ENCODE measurements at regions not wholly inside any gene's neighbourhood (a gene's known extent, or its start where the extent isn't known, plus 50 kb on each side); places are given as distances from the start of the nearest gene placed in this dataset.

DNA sequence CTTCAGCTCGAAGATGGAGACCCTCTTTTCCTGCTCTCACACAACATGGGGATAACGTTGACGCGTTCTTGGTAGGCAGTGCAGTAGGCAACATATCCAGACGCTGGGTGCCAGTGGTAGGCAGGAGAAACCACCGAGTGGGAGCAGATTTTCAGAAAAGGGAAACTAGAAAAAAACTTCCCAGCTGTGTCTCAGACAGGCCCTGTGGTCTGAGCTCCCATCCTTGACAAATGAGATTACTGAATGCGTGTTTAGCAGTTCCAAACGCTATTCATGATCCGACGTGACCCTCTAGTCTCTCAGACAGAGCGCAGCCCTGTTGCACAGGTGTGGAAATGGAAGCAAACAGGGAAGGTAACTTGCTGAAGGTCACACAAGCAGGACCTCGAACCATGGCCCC lies 83.9 kb upstream of the DUSP22 start:
- peaks cover under 1 to 3% (median 2%) of the 10 kb centered on the region in 3 donors for H3K9me3 ChIP-seq (ENCODE audit: control insufficient read depth in 3 of 3, low read length in 3 of 3)
- H3K27ac ChIP-seq (ENCODE audit: low read depth, low read length) = no peak overlapping the region
- H3K36me3 ChIP-seq (ENCODE audit: control insufficient read depth in 3 of 3, insufficient read depth in 3 of 3, low read length in 3 of 3) = no peaks in the 10 kb centered on the region
- H3K4me1 ChIP-seq (ENCODE audit: control insufficient read depth in 3 of 3, insufficient read depth in 3 of 3, low read length in 3 of 3) = no peaks in the 10 kb centered on the region
- peaks cover 31 to 49% (median 31%) of the 10 kb centered on the region in 3 donors for H3K27me3 ChIP-seq (ENCODE audit: control insufficient read depth in 3 of 3, insufficient read depth in 3 of 3, low read length in 3 of 3)
- H3K9ac ChIP-seq (ENCODE audit: low read depth in 1 of 3, low read length in 3 of 3) = no peak overlapping the region
- H3K4me3 ChIP-seq (ENCODE audit: low read length in 3 of 3) = no peak overlapping the region

GRCh38 chr6:208938-209337 lies 83.3 kb upstream of the DUSP22 start:
- no peaks in the 10 kb centered on the region for H3K36me3 ChIP-seq (ENCODE audit: control insufficient read depth in 3 of 3, insufficient read depth in 3 of 3, low read length in 3 of 3)
- no peak overlapping the region for H3K4me3 ChIP-seq (ENCODE audit: low read length in 3 of 3)
- H3K27ac ChIP-seq (ENCODE audit: low read depth, low read length) = no peak overlapping the region
- H3K4me1 ChIP-seq (ENCODE audit: control insufficient read depth in 3 of 3, insufficient read depth in 3 of 3, low read length in 3 of 3) = no peaks in the 10 kb centered on the region
- peaks cover 5 to 7% (median 5%) of the 10 kb centered on the region in 3 donors for H3K9me3 ChIP-seq (ENCODE audit: control insufficient read depth in 3 of 3, low read length in 3 of 3)
- no peak overlapping the region for H3K9ac ChIP-seq (ENCODE audit: low read depth in 1 of 3, low read length in 3 of 3)
- H3K27me3 ChIP-seq (ENCODE audit: control insufficient read depth in 3 of 3, insufficient read depth in 3 of 3, low read length in 3 of 3) = peaks cover 27 to 47% (median 29%) of the 10 kb centered on the region in 3 donors

DNA sequence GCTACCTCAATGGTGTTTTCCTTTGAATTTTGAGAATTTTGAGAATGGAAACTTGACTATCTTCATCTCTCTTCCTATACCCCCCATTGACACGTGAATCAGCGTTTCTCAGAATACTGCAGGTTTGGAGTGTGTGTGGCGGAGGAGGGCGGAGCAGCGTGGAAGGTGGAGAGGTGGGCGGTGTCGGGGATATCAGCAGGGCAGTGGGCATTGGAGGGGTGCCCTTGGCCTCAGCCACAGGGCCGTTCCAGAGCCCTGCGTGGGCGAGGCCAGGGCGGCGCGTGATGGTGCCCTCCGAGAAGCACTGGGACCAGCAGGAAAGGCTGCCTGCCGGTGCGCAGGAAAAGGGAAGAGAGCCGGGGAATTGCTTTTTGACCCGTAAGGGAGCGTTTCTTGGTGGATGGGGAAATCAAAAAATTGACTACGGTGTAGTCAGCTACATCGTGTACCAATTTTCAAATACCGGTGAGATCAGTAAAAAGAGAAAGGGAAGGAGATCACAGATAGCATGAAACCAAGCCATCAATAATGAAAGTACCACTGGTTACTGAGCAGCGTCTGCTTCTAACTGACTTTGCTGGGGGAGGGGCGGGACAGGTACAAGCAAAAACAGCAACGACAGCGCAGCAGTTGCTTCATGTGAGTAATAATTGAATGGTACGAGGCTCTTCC lies 82.7 kb upstream of the DUSP22 start:
- Histone ChIP-seq H3K9ac (ENCODE audit: low read depth in 1 of 3, low read length in 3 of 3) (no peak overlapping the region), H3K4me3 (ENCODE audit: low read length in 3 of 3) (no peak overlapping the region)

DNA sequence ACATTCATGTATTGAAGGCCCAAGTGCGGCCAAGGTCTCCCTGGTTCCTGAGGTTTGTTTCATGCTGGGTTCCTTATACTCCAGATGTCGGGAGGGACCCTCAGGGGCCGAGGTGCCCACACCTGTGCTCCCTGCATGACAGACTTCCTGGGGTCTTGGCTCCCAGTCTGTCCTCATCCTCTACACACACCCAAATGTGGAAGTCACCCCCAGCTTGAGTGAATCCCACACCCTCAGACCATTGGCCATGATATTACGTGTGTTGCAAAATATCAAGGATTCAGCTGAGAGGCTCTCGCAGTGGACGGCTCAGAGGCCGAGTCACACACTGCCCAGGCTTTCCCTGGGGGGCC lies 82.2 kb upstream of the DUSP22 start:
- Histone ChIP-seq H3K27ac (ENCODE audit: low read depth, low read length) (no peak overlapping the region), H3K36me3 (ENCODE audit: control insufficient read depth in 3 of 3, insufficient read depth in 3 of 3, low read length in 3 of 3) (no peaks in the 10 kb centered on the region), H3K4me1 (ENCODE audit: control insufficient read depth in 3 of 3, insufficient read depth in 3 of 3, low read length in 3 of 3) (no peaks in the 10 kb centered on the region), H3K9me3 (ENCODE audit: control insufficient read depth in 3 of 3, low read length in 3 of 3) (peaks cover 5 to 7% (median 6%) of the 10 kb centered on the region in 3 donors), H3K4me3 (ENCODE audit: low read length in 3 of 3) (no peak overlapping the region), H3K27me3 (ENCODE audit: control insufficient read depth in 3 of 3, insufficient read depth in 3 of 3, low read length in 3 of 3) (peaks cover 25 to 45% (median 29%) of the 10 kb centered on the region in 3 donors), H3K9ac (ENCODE audit: low read depth in 1 of 3, low read length in 3 of 3) (no peak overlapping the region)

More for the DNA sequence above, 82.7 kb upstream of the DUSP22 start:
- H3K4me1 ChIP-seq (ENCODE audit: control insufficient read depth in 3 of 3, insufficient read depth in 3 of 3, low read length in 3 of 3) = no peaks in the 10 kb centered on the region
- no peak overlapping the region for H3K27ac ChIP-seq (ENCODE audit: low read depth, low read length)
- peaks cover 25 to 45% (median 29%) of the 10 kb centered on the region in 3 donors for H3K27me3 ChIP-seq (ENCODE audit: control insufficient read depth in 3 of 3, insufficient read depth in 3 of 3, low read length in 3 of 3)
- no peaks in the 10 kb centered on the region for H3K36me3 ChIP-seq (ENCODE audit: control insufficient read depth in 3 of 3, insufficient read depth in 3 of 3, low read length in 3 of 3)
- peaks cover 5 to 7% (median 6%) of the 10 kb centered on the region in 3 donors for H3K9me3 ChIP-seq (ENCODE audit: control insufficient read depth in 3 of 3, low read length in 3 of 3)

DNA sequence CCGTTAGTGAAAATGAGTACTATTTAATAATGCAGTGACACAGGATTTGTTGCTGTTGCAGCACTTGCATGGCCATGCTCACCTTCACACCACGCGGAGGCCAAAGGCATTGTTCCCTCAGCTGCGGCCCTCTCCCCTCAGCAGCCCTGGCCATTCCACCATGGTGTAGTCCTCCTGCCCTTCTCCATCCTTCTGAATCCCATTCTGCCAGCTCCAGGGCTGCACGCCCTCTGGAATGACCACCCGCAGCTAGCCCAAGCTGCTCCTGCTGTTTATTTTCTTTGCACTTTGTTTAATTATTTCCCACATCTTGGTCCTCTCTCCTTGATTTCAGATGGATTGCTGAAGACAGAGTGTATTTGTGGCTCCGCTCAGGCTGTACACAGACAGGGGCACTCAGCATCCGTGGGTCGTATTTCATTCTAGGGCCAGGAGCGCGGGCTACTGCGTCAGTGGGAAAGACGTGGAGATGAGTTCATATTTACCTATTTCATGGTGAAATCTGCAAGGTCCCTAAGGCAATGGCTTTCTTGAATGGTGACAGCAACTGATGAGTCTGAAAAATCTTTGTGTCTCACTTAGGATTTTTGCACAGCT lies 81.4 kb upstream of the DUSP22 start:
- H3K27me3 ChIP-seq (ENCODE audit: control insufficient read depth in 3 of 3, insufficient read depth in 3 of 3, low read length in 3 of 3) = peaks cover 25 to 45% (median 29%) of the 10 kb centered on the region in 3 donors

DNA sequence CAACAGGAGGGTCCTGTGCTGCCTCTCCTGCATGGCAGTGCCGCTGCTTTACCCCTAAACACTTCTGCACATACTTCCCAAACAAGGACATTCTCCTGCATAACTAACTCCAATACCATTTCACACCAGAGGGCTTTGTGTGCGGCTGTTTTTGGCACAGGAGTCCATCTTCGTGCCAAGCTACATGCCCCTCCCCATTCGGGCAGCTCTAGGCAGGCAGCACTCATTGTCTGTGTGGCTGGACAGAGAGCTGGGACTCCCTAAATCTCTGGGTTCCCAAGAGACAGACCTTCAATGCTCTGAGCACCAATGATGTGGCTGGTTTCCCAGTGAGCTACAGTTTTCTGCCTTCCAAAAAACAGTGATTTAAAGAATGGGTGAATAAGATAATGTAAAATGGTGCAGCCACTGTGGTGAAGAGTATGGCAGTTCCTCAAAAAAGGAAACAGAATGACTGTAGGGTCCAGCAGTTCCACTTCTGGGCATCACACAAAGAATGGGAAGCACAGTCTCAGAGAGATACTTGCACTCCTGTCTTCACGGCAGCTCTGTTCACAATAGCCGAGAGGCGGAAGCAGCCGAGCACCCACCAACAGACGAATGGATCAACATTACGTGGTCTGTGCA lies 80.3 kb upstream of the DUSP22 start:
- H3K36me3 ChIP-seq (ENCODE audit: control insufficient read depth in 3 of 3, insufficient read depth in 3 of 3, low read length in 3 of 3) = no peaks in the 10 kb centered on the region

More for the DNA sequence above, 81.4 kb upstream of the DUSP22 start:
- no peaks in the 10 kb centered on the region for H3K4me1 ChIP-seq (ENCODE audit: control insufficient read depth in 3 of 3, insufficient read depth in 3 of 3, low read length in 3 of 3)
- H3K9me3 ChIP-seq (ENCODE audit: control insufficient read depth in 3 of 3, low read length in 3 of 3) = peaks cover 5 to 7% (median 6%) of the 10 kb centered on the region in 3 donors
- H3K9ac ChIP-seq (ENCODE audit: low read depth in 1 of 3, low read length in 3 of 3) = no peak overlapping the region
- H3K27ac ChIP-seq (ENCODE audit: low read depth, low read length) = no peak overlapping the region
- no peak overlapping the region for H3K4me3 ChIP-seq (ENCODE audit: low read length in 3 of 3)
- H3K36me3 ChIP-seq (ENCODE audit: control insufficient read depth in 3 of 3, insufficient read depth in 3 of 3, low read length in 3 of 3) = no peaks in the 10 kb centered on the region

DNA sequence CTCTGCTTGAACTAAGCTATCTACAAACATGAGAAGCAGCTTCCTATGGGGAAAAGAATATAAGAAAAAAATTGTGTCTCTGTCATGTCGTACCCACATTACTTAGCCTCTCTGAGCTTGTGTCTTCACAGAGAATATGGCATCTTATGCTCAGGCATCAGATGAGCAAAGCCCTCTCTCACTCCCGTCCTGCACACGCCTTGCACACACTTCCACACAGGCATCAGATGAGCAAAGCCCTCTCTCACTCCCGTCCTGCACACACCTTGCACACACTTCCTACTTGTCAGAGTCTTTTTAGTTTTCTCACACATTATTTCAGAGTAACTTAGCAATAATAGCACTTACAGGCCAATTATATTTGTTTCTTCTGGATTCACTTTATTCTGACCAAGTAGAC lies 79.0 kb upstream of the DUSP22 start:
- H3K9ac ChIP-seq (ENCODE audit: low read depth in 1 of 3, low read length in 3 of 3) = no peak overlapping the region
- peaks cover 5 to 7% (median 6%) of the 10 kb centered on the region in 3 donors for H3K9me3 ChIP-seq (ENCODE audit: control insufficient read depth in 3 of 3, low read length in 3 of 3)
- H3K27ac ChIP-seq (ENCODE audit: low read depth, low read length) = no peak overlapping the region
- H3K4me3 ChIP-seq (ENCODE audit: low read length in 3 of 3) = no peak overlapping the region
- no peaks in the 10 kb centered on the region for H3K36me3 ChIP-seq (ENCODE audit: control insufficient read depth in 3 of 3, insufficient read depth in 3 of 3, low read length in 3 of 3)
- no peaks in the 10 kb centered on the region for H3K4me1 ChIP-seq (ENCODE audit: control insufficient read depth in 3 of 3, insufficient read depth in 3 of 3, low read length in 3 of 3)
- H3K27me3 ChIP-seq (ENCODE audit: control insufficient read depth in 3 of 3, insufficient read depth in 3 of 3, low read length in 3 of 3) = peaks cover 25 to 45% (median 29%) of the 10 kb centered on the region in 3 donors

More for the DNA sequence above, 80.3 kb upstream of the DUSP22 start:
- H3K27ac ChIP-seq (ENCODE audit: low read depth, low read length) = no peak overlapping the region
- no peak overlapping the region for H3K9ac ChIP-seq (ENCODE audit: low read depth in 1 of 3, low read length in 3 of 3)
- peaks cover 5 to 7% (median 6%) of the 10 kb centered on the region in 3 donors for H3K9me3 ChIP-seq (ENCODE audit: control insufficient read depth in 3 of 3, low read length in 3 of 3)
- H3K4me3 ChIP-seq (ENCODE audit: low read length in 3 of 3) = no peak overlapping the region
- H3K27me3 ChIP-seq (ENCODE audit: control insufficient read depth in 3 of 3, insufficient read depth in 3 of 3, low read length in 3 of 3) = peaks cover 25 to 41% (median 29%) of the 10 kb centered on the region in 3 donors
- no peaks in the 10 kb centered on the region for H3K4me1 ChIP-seq (ENCODE audit: control insufficient read depth in 3 of 3, insufficient read depth in 3 of 3, low read length in 3 of 3)

DNA sequence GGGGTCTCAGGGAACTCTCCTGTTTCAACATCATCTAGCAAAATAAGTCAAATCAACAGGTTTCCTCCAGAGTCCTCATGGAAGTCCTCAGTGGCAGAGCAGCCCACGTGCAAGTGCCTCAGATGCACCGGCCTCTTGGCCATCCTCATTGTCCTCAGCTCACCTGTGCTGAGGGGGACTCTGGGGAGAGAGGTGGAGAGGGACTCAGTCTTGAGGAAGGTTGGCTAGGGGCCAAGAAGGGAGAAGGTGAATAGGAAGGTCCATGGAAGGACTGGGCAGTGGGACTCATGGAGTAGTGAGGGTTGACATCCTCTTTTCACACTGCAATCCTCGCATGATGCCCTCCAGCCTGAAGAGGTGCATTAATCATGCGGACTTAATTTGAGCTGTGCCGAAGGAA lies 77.9 kb upstream of the DUSP22 start:
- H3K9me3 ChIP-seq (ENCODE audit: control insufficient read depth in 3 of 3, low read length in 3 of 3) = peaks cover 5 to 7% (median 6%) of the 10 kb centered on the region in 3 donors
- peaks cover 26 to 36% (median 28%) of the 10 kb centered on the region in 3 donors for H3K27me3 ChIP-seq (ENCODE audit: control insufficient read depth in 3 of 3, insufficient read depth in 3 of 3, low read length in 3 of 3)
- H3K4me1 ChIP-seq (ENCODE audit: control insufficient read depth in 3 of 3, insufficient read depth in 3 of 3, low read length in 3 of 3) = no peaks in the 10 kb centered on the region
- no peak overlapping the region for H3K27ac ChIP-seq (ENCODE audit: low read depth, low read length)
- no peak overlapping the region for H3K4me3 ChIP-seq (ENCODE audit: low read length in 3 of 3)
- no peak overlapping the region for H3K9ac ChIP-seq (ENCODE audit: low read depth in 1 of 3, low read length in 3 of 3)
- H3K36me3 ChIP-seq (ENCODE audit: control insufficient read depth in 3 of 3, insufficient read depth in 3 of 3, low read length in 3 of 3) = no peaks in the 10 kb centered on the region

DNA sequence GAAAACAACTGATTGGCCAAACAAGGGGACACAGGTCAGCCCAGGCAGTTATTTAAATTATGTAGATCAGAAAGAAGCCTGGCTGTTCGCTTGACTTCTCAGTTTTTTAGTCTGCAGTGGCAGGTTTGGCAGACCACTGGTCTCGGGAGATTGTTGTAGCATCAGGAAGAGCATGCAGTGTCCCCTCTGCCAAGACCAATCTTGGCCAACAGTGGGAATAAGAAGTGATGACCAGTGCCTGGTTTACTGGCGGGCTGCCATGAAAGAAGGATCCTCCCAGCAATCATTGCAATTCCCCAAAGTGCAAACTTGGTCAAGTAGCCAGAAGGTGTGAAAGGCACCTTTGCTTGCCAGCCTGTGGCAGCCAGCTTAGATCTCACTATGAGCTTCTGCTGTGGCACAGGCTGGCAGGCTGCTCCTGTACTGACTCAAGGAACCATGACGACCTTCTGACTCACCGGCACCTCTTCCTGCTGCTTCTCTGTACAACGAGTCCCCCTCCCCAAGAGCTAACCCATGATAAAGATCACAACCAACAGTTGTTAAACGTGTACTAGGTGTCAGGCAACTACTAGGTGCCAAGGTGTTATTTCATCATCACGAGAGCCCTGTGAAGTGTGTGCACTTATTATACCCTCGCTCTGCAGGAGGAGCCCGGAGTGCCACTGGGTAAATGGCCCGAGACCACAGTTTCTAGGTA lies 76.8 kb upstream of the DUSP22 start:
- no peaks in the 10 kb centered on the region for H3K36me3 ChIP-seq (ENCODE audit: control insufficient read depth in 3 of 3, insufficient read depth in 3 of 3, low read length in 3 of 3)
- H3K4me1 ChIP-seq (ENCODE audit: control insufficient read depth in 3 of 3, insufficient read depth in 3 of 3, low read length in 3 of 3) = peaks cover 0 to 4% (median 0%) of the 10 kb centered on the region in 3 donors
- H3K27me3 ChIP-seq (ENCODE audit: control insufficient read depth in 3 of 3, insufficient read depth in 3 of 3, low read length in 3 of 3) = peaks cover 23 to 31% (median 24%) of the 10 kb centered on the region in 3 donors
- H3K9me3 ChIP-seq (ENCODE audit: control insufficient read depth in 3 of 3, low read length in 3 of 3) = peaks cover 5 to 7% (median 6%) of the 10 kb centered on the region in 3 donors
- no peak overlapping the region for H3K27ac ChIP-seq (ENCODE audit: low read depth, low read length)
- H3K4me3 ChIP-seq (ENCODE audit: low read length in 3 of 3) = no peak overlapping the region
- no peak overlapping the region for H3K9ac ChIP-seq (ENCODE audit: low read depth in 1 of 3, low read length in 3 of 3)
